DND-41 (cell line): ENCODE measurements at regions not wholly inside any gene's neighbourhood (a gene's known extent, or its start where the extent isn't known, plus 50 kb on each side); places are given as distances from the start of the nearest gene placed in this dataset.

ENCODE experiments used
- ATAC-seq: fragments of 200-7000 bp; cut with Tn5 transposase; 3 replicates; pipeline ENCODE4 v1.9.1; 2021; ENCODE audit warnings: low read depth; ENCODE audit not compliant: insufficient read depth
- DNase-seq: peaks from one replicate; pipeline ENCODE4 v3.0.0-alpha.2; 2020
- H2AFZ ChIP-seq: 2 replicates; pipeline ENCODE4 v1.6.0; 2012; ENCODE audit warnings: low read depth, low read length
- H3K27ac ChIP-seq: 2 replicates; pipeline ENCODE4 v1.5.1; 2012; ENCODE audit warnings: low read length, inconsistent platforms
- H3K27me3 ChIP-seq: fragments of 200-600 bp; sonication (generic); 2 replicates; pipeline ENCODE4 v1.6.0; 2012; ENCODE audit warnings: low read length, mild to moderate bottlenecking, inconsistent platforms; ENCODE audit not compliant: insufficient read depth, poor library complexity
- H3K36me3 ChIP-seq: 2 replicates; pipeline ENCODE4 v1.5.1; 2012; ENCODE audit warnings: low read length, inconsistent platforms; ENCODE audit not compliant: insufficient read depth
- H3K4me1 ChIP-seq: 2 replicates; pipeline ENCODE4 v1.5.1; 2012; ENCODE audit warnings: mild to moderate bottlenecking, low read length; ENCODE audit not compliant: insufficient read depth
- H3K4me2 ChIP-seq: 2 replicates; pipeline ENCODE4 v1.6.0; 2012; ENCODE audit warnings: mild to moderate bottlenecking, moderate library complexity, low read length, inconsistent platforms; ENCODE audit not compliant: insufficient read depth
- H3K4me3 ChIP-seq, 2 experiments: fragments of 200-600 bp in 1 of 2; shearing (Covaris generic) in 1 of 2; 2 replicates each; pipeline ENCODE4 v1.5.1; 2012 to 2016; ENCODE audit warnings: inconsistent platforms in 2 of 2, low read length in 2 of 2, mild to moderate bottlenecking in 2 of 2, low read depth in 1 of 2, moderate library complexity in 1 of 2
- H3K79me2 ChIP-seq: 2 replicates; pipeline ENCODE4 v1.6.0; 2012; ENCODE audit warnings: low read length, inconsistent platforms; ENCODE audit not compliant: insufficient read depth
- H3K9ac ChIP-seq: 2 replicates; pipeline ENCODE4 v1.6.0; 2012; ENCODE audit warnings: low read depth, mild to moderate bottlenecking, inconsistent platforms, low read length, moderate library complexity
- H3K9me3 ChIP-seq: 2 replicates; pipeline ENCODE4 v1.5.1; 2012; ENCODE audit warnings: low read length, moderate library complexity, mild to moderate bottlenecking, inconsistent platforms; ENCODE audit not compliant: insufficient read depth, severe bottlenecking
- H4K20me1 ChIP-seq: 2 replicates; pipeline ENCODE4 v1.6.0; 2012; ENCODE audit warnings: low read length; ENCODE audit not compliant: insufficient read depth
- CTCF ChIP-seq: IDR thresholded peaks from 2 replicates; pipeline ENCODE4 v1.5.1; 2012; ENCODE audit warnings: borderline replicate concordance, low read length, moderate library complexity, mild to moderate bottlenecking; ENCODE audit not compliant: poor library complexity, severe bottlenecking; ENCODE audit errors: extremely low read depth
- EZH2 ChIP-seq: IDR thresholded peaks from 3 replicates; pipeline ENCODE4 v1.6.1; 2012; ENCODE audit warnings: borderline replicate concordance, low read depth, mild to moderate bottlenecking, moderate library complexity, low read length, inconsistent platforms; ENCODE audit not compliant: severe bottlenecking

GRCh38 chr10:125396676-125397075 lies 236.3 kb upstream of the CTBP2 start:
- TF ChIP-seq EZH2 (no peak), CTCF (no peak)
- Histone ChIP-seq H3K4me2 (no peak overlapping the region), H2AFZ (no peak overlapping the region), H3K4me3 (no peak overlapping the region), H4K20me1 (no peaks in the 10 kb centered on the region), H3K27ac (no peak overlapping the region), H3K4me1 (no peaks in the 10 kb centered on the region), H3K36me3 (no peaks in the 10 kb centered on the region), H3K9ac (no peak overlapping the region), H3K79me2 (no peaks in the 10 kb centered on the region), H3K27me3 (peaks cover 10% of the 10 kb centered on the region), H3K9me3 (no peaks in the 10 kb centered on the region)
- DNase-seq (no peak), ATAC-seq (no peak)

- H3K79me2 ChIP-seq: no peaks in the 10 kb centered on the region
- H4K20me1 ChIP-seq: no peaks in the 10 kb centered on the region
- no peak overlapping the region for H3K9ac ChIP-seq
- no peak overlapping the region for H3K27ac ChIP-seq
- no peaks in the 10 kb centered on the region for H3K4me1 ChIP-seq
- ATAC-seq (no peak), DNase-seq (no peak)
- no peak overlapping the region for H2AFZ ChIP-seq
- no peak overlapping the region for H3K4me3 ChIP-seq
- no peak overlapping the region for H3K4me2 ChIP-seq
- H3K9me3 ChIP-seq: peaks cover 4% of the 10 kb centered on the region
- TF ChIP-seq EZH2 (no peak), CTCF (no peak)
- H3K27me3 ChIP-seq: no peaks in the 10 kb centered on the region
- no peaks in the 10 kb centered on the region for H3K36me3 ChIP-seq
These were observed 232.2 kb upstream of the CTBP2 start for GRCh38 chr10:125392609-125393008.

- H3K27ac ChIP-seq: no peak overlapping the region
- ATAC-seq (no peak), DNase-seq (no peak)
These were observed 231.8 kb upstream of the CTBP2 start for GRCh38 chr10:125392154-125392553.

More at GRCh38 chr10:125392154-125392553, 231.8 kb upstream of the CTBP2 start:
- Histone ChIP-seq H3K79me2 (no peaks in the 10 kb centered on the region), H3K4me3 (no peak overlapping the region), H3K36me3 (no peaks in the 10 kb centered on the region), H2AFZ (no peak overlapping the region), H3K4me2 (no peak overlapping the region), H3K27me3 (no peaks in the 10 kb centered on the region), H3K4me1 (no peaks in the 10 kb centered on the region), H3K9ac (no peak overlapping the region), H4K20me1 (no peaks in the 10 kb centered on the region), H3K9me3 (peaks cover 4% of the 10 kb centered on the region)
- no peak for TF ChIP-seq EZH2
- no peak for TF ChIP-seq CTCF
